Panc1 (cell line): ENCODE measurements at regions not wholly inside any gene's neighbourhood (a gene's known extent, or its start where the extent isn't known, plus 50 kb on each side); places are given as distances from the start of the nearest gene placed in this dataset.
"Not testable (repeated sequence)": the region's sequence is repeated elsewhere in the genome, so short reads cannot be mapped to it uniquely, and the experiment has no call there.

Experiments used
- ATAC-seq: fragments of 200-7000 bp; cut with Tn5 transposase; 2 replicates; pipeline ENCODE4 v1.9.1; 2020; ENCODE audit warnings: mild to moderate bottlenecking, moderate library complexity
- BruUV-seq: library from RNA; stranded (reverse); fragments of 400-500 nt; replicated peaks from 2 replicates; lab custom pipeline; 2021; lab: Mats Ljungman, UMichigan
- CTCF ChIA-PET: fragments of 300-600 bp; sonication (Branson Sonifier 250); formaldehyde crosslinking; loops from one replicate; lab custom pipeline; 2022; ENCODE audit warnings: antibody characterized with exemption; lab: Charles Lee
- POLR2A ChIA-PET: fragments of 300-600 bp; sonication (Branson Sonifier 250); formaldehyde crosslinking; loops from one replicate; lab custom pipeline; 2022; ENCODE audit warnings: antibody characterized with exemption; lab: Charles Lee
- DNase-seq: peaks from one replicate; pipeline ENCODE4 v3.0.0-alpha.2; 2010; ENCODE audit warnings: low read depth, low spot score
- H3K27ac ChIP-seq: 2 replicates; pipeline ENCODE4 v1.5.1; 2011; ENCODE audit warnings: mild to moderate bottlenecking, low read length, inconsistent platforms
- H3K27me3 ChIP-seq: fragments of 200-500 bp; sonication (Bioruptor generic); 2 replicates; pipeline ENCODE4 v1.6.0; 2014; ENCODE audit warnings: low read length, inconsistent platforms; ENCODE audit not compliant: control insufficient read depth, insufficient read depth
- H3K36me3 ChIP-seq: fragments of 200-500 bp; sonication (Bioruptor generic); 2 replicates; pipeline ENCODE4 v1.5.1; 2014; ENCODE audit warnings: inconsistent platforms, mild to moderate bottlenecking, low read length, moderate library complexity; ENCODE audit not compliant: control insufficient read depth, insufficient read depth
- H3K4me1 ChIP-seq: 2 replicates; pipeline ENCODE4 v1.5.1; 2011; ENCODE audit warnings: inconsistent platforms, mild to moderate bottlenecking, low read length, moderate library complexity; ENCODE audit not compliant: control insufficient read depth, insufficient read depth
- H3K4me3 ChIP-seq, 2 experiments: 2 replicates each; pipeline ENCODE4 v1.5.1; 2011 to 2012; ENCODE audit warnings: low read depth in 2 of 2, low read length in 2 of 2, mild to moderate bottlenecking in 2 of 2, inconsistent platforms in 1 of 2, moderate library complexity in 1 of 2
- H3K9me3 ChIP-seq: fragments of 200-500 bp; sonication (Bioruptor generic); 2 replicates; pipeline ENCODE4 v1.5.1; 2014; ENCODE audit warnings: low read depth, mild to moderate bottlenecking, inconsistent platforms, low read length, moderate library complexity; ENCODE audit not compliant: control insufficient read depth, insufficient read depth
- CTCF ChIP-seq: fragments of 450-650 bp; IDR thresholded peaks from 2 replicates; pipeline ENCODE4 v1.5.1; 2017; ENCODE audit warnings: mild to moderate bottlenecking
- POLR2AphosphoS5 ChIP-seq: IDR thresholded peaks from 2 replicates; pipeline ENCODE4 v1.6.1; 2012; ENCODE audit warnings: mild to moderate bottlenecking, low read depth, low read length, moderate library complexity
- REST ChIP-seq, 2 experiments: IDR thresholded peaks; 2 replicates each; pipeline ENCODE4 v1.6.1; 2011 to 2012; ENCODE audit warnings: low read depth in 2 of 2, control low read depth in 1 of 2, low read length in 1 of 2, mild to moderate bottlenecking in 1 of 2, moderate library complexity in 1 of 2; ENCODE audit not compliant: insufficient read depth in 1 of 2
- SIN3A ChIP-seq: IDR thresholded peaks from 2 replicates; pipeline ENCODE4 v1.6.1; 2012; ENCODE audit warnings: low read depth, mild to moderate bottlenecking, low read length, moderate library complexity, borderline replicate concordance; ENCODE audit not compliant: insufficient read depth
- TCF7L2 ChIP-seq: IDR thresholded peaks from 2 replicates; pipeline ENCODE4 v1.6.1; 2011; ENCODE audit warnings: mild to moderate bottlenecking, low read depth, low read length, inconsistent platforms
- in situ Hi-C: cut with HindIII; loops from 2 replicates; pipeline ENCODE4 v1.10.0; 2016; ENCODE audit warnings: low sequenced_read_pairs, low pct_unique_long_range_greater_than_20kb
- intact Hi-C: fragments of 100-400 bp; cut with micrococcal nuclease; formaldehyde crosslinking; loops from one replicate; pipeline ENCODE4 v1.10.0; 2022; ENCODE audit not compliant: unreplicated experiment

- no peak overlapping the region for H3K27ac ChIP-seq
- CTCF ChIA-PET: no interaction called here
- POLR2A ChIA-PET: no interaction called here
- no peaks in the 10 kb centered on the region for H3K4me1 ChIP-seq
- no peaks in the 10 kb centered on the region for H3K27me3 ChIP-seq
- ATAC-seq (no peak), DNase-seq (no peak)
- in situ Hi-C loops: no loop called here
- no peak for TF ChIP-seq TCF7L2
- TF ChIP-seq REST (IDR thresholded peaks at IDR 0.05; ENCODE audit: insufficient read depth in 1 of 2, low read depth in 2 of 2, low read length in 1 of 2): no peak
- TF ChIP-seq POLR2AphosphoS5: no peak
- TF ChIP-seq SIN3A: no peak
- no peak for TF ChIP-seq CTCF
- BruUV-seq: no TSS peak
- H3K36me3 ChIP-seq: no peaks in the 10 kb centered on the region
- no peak overlapping the region for H3K4me3 ChIP-seq
- intact Hi-C loops: no loop called here
- H3K9me3 ChIP-seq: no peaks in the 10 kb centered on the region
Observed at GRCh38 chr14:105989566-105990302, 463.4 kb downstream of the TMEM121 start.

GRCh38 chr14:105991677-105992076 lies 465.3 kb downstream of the TMEM121 start:
- ATAC-seq, POLR2A ChIA-PET, H3K4me1 ChIP-seq, H3K27me3 ChIP-seq, BruUV-seq, CTCF ChIA-PET, H3K9me3 ChIP-seq, in situ Hi-C loops, H3K36me3 ChIP-seq, intact Hi-C loops, H3K4me3 ChIP-seq, H3K27ac ChIP-seq, DNase-seq: not testable (repeated sequence)

GRCh38 chr14:105993814-105994213 lies 467.4 kb downstream of the TMEM121 start:
- ChIA-PET POLR2A (no interaction called here), CTCF (no interaction called here)
- ATAC-seq: no peak

More at GRCh38 chr14:105993814-105994213, 467.4 kb downstream of the TMEM121 start:
- Histone ChIP-seq H3K4me3 (no peak overlapping the region), H3K4me1 (no peaks in the 10 kb centered on the region), H3K36me3 (no peaks in the 10 kb centered on the region), H3K27me3 (no peaks in the 10 kb centered on the region), H3K9me3 (no peaks in the 10 kb centered on the region), H3K27ac (no peak overlapping the region)
- in situ Hi-C loops: no loop called here
- intact Hi-C loops: no loop called here
- TF ChIP-seq SIN3A (no peak), POLR2AphosphoS5 (no peak), REST (IDR thresholded peaks at IDR 0.05; ENCODE audit: insufficient read depth in 1 of 2, low read depth in 2 of 2, low read length in 1 of 2) (no peak), TCF7L2 (no peak), CTCF (no peak)
- BruUV-seq: no TSS peak
- no peak for DNase-seq
